Activated CD8-positive, alpha-beta memory T cell treated with anti-CD3 and anti-CD28 coated beads for 1 hour (primary cell): ENCODE measurements at regions not wholly inside any gene's neighbourhood (a gene's known extent, or its start where the extent isn't known, plus 50 kb on each side); places are given as distances from the start of the nearest gene placed in this dataset.
"Not testable (repeated sequence)": the region's sequence is repeated elsewhere in the genome, so short reads cannot be mapped to it uniquely, and the experiment has no call there.

Experiments
- DNase-seq, 2 donors: peaks; one replicate each; pipeline ENCODE4 v3.0.0-alpha.2; 2020; ENCODE audit warnings: low read depth in 1 of 2; ENCODE audit errors: extremely low read depth in 1 of 2

GRCh38 chr15:57767481-57767880 is 61.0 kb downstream of the POLR2M start:
- no peak for DNase-seq

GRCh38 chr15:57769266-57769665 is 62.8 kb downstream of the POLR2M start:
- no peak for DNase-seq

GRCh38 chr15:57770495-57770894 is 64.0 kb downstream of the POLR2M start:
- DNase-seq = no peak

- DNase-seq = no peak
These were observed 65.9 kb downstream of the POLR2M start for GRCh38 chr15:57772223-57772957.

GRCh38 chr15:57773051-57773450 is 66.5 kb downstream of the POLR2M start:
- DNase-seq = no peak

GRCh38 chr15:57777003-57777402 is 70.5 kb downstream of the POLR2M start:
- no peak for DNase-seq

- DNase-seq = no peak
These were observed 74.0 kb downstream of the POLR2M start for GRCh38 chr15:57780471-57780870.

GRCh38 chr15:57782731-57783130 is 76.2 kb downstream of the POLR2M start:
- DNase-seq = no peak

GRCh38 chr15:57784081-57784511 is 77.6 kb downstream of the POLR2M start:
- DNase-seq = no peak

GRCh38 chr15:57785039-57785438 is 78.5 kb downstream of the POLR2M start:
- no peak for DNase-seq

GRCh38 chr15:57785959-57786358 is 79.4 kb downstream of the POLR2M start:
- DNase-seq = no peak

- DNase-seq = no peak
These were observed 82.7 kb downstream of the POLR2M start for GRCh38 chr15:57789225-57789624.

GRCh38 chr15:57792724-57793449 is 86.4 kb downstream of the POLR2M start:
- DNase-seq = no peak

- no peak for DNase-seq
These were observed 88.7 kb downstream of the POLR2M start for GRCh38 chr15:57795261-57795660.

GRCh38 chr15:57796146-57796545 is 89.6 kb downstream of the POLR2M start:
- no peak for DNase-seq

GRCh38 chr15:57797110-57797509 is 90.6 kb downstream of the POLR2M start:
- DNase-seq = no peak

- no peak for DNase-seq
These were observed 91.2 kb downstream of the POLR2M start for GRCh38 chr15:57797568-57798267.

GRCh38 chr15:57806003-57806402 is 99.5 kb downstream of the POLR2M start:
- no peak for DNase-seq

- DNase-seq = not testable (repeated sequence)
These were observed 102.8 kb downstream of the POLR2M start for GRCh38 chr15:57809285-57809684.

GRCh38 chr15:57816599-57816998 is 110.1 kb downstream of the POLR2M start:
- no peak for DNase-seq

- DNase-seq = no peak
These were observed 113.1 kb downstream of the POLR2M start for GRCh38 chr15:57819646-57820045.

GRCh38 chr15:57820119-57820518 is 113.6 kb downstream of the POLR2M start:
- DNase-seq = no peak
